ENCODE measurements at regions not wholly inside any gene's neighbourhood (a gene's known extent, or its start where the extent isn't known, plus 50 kb on each side); places are given as distances from the start of the nearest gene placed in this dataset.

DNA sequence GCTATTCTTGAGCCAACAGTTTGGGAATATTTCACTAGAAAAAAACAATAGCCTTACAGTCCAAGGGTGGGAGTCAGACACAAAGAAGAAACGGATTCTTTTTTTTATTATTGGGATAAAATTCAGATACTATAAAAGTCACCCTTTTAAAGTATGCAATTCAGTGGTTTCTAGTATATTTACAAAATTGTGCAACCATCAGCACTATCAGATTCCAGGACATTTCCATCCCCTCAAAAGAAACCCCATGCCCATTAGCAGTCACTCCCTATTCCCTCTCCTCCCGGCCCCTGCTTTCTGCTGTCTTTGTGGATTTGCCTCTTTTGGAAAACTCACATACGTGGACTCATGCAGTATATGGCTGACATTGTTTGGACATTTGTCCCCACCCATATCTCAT, 134.4 kb downstream of the C16orf95 start:
- TF ChIP-seq, protein P1, sequence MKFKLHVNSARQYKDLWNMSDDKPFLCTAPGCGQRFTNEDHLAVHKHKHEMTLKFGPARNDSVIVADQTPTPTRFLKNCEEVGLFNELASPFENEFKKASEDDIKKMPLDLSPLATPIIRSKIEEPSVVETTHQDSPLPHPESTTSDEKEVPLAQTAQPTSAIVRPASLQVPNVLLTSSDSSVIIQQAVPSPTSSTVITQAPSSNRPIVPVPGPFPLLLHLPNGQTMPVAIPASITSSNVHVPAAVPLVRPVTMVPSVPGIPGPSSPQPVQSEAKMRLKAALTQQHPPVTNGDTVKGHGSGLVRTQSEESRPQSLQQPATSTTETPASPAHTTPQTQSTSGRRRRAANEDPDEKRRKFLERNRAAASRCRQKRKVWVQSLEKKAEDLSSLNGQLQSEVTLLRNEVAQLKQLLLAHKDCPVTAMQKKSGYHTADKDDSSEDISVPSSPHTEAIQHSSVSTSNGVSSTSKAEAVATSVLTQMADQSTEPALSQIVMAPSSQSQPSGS (IDR thresholded peaks at IDR 0.05; ENCODE audit: low read length): no peak
- TF ChIP-seq, protein P2, sequence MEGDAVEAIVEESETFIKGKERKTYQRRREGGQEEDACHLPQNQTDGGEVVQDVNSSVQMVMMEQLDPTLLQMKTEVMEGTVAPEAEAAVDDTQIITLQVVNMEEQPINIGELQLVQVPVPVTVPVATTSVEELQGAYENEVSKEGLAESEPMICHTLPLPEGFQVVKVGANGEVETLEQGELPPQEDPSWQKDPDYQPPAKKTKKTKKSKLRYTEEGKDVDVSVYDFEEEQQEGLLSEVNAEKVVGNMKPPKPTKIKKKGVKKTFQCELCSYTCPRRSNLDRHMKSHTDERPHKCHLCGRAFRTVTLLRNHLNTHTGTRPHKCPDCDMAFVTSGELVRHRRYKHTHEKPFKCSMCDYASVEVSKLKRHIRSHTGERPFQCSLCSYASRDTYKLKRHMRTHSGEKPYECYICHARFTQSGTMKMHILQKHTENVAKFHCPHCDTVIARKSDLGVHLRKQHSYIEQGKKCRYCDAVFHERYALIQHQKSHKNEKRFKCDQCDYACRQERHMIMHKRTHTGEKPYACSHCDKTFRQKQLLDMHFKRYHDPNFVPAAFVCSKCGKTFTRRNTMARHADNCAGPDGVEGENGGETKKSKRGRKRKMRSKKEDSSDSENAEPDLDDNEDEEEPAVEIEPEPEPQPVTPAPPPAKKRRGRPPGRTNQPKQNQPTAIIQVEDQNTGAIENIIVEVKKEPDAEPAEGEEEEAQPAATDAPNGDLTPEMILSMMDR (IDR thresholded peaks at IDR 0.05 in 2 of 3, conservative IDR thresholded peaks at IDR 0.05 in 1 of 3; ENCODE audit: control insufficient read depth in 2 of 3, extremely low read depth in 1 of 3, insufficient read depth in 1 of 3, low read depth in 3 of 3, low read length in 3 of 3): no peak
- no peak for TF ChIP-seq EGR1 (IDR thresholded peaks at IDR 0.05; ENCODE audit: borderline replicate concordance in 1 of 2, low read depth in 2 of 2, low read length in 2 of 2)
- no peak for TF ChIP-seq POLR2A (IDR thresholded peaks at IDR 0.05; ENCODE audit: low read depth, low read length)
